T-helper 17 cell (primary cell): ENCODE measurements at regions not wholly inside any gene's neighbourhood (a gene's known extent, or its start where the extent isn't known, plus 50 kb on each side); places are given as distances from the start of the nearest gene placed in this dataset.
"Not testable (repeated sequence)": the region's sequence is repeated elsewhere in the genome, so short reads cannot be mapped to it uniquely, and the experiment has no call there.

Source experiments
- ATAC-seq: fragments of 150-1000 bp; cut with Tn5 transposase; 2 replicates; pipeline ENCODE4 v1.10.0; 2021; ENCODE audit warnings: mild to moderate bottlenecking, moderate library complexity
- DNase-seq, 3 donors: peaks; one replicate each; pipeline versions ENCODE4 v3.0.0 to v3.0.0-alpha.2; 2020 to 2021
- H3K9me3 ChIP-seq: one replicate; pipeline ENCODE4 v1.7.0; 2013; ENCODE audit warnings: low read length, mild to moderate bottlenecking; ENCODE audit not compliant: control insufficient read depth, poor library complexity, severe bottlenecking
- H3K27ac Mint-ChIP-seq: one replicate; pipeline ENCODE4 v1.8.0; 2022; ENCODE audit warnings: mild to moderate bottlenecking, moderate library complexity, mixed read lengths
- H3K27me3 Mint-ChIP-seq: one replicate; pipeline ENCODE4 v1.8.0; 2022; ENCODE audit warnings: mixed read lengths
- H3K36me3 Mint-ChIP-seq: one replicate; pipeline ENCODE4 v1.8.0; 2022; ENCODE audit warnings: low read depth, mixed read lengths
- H3K4me1 Mint-ChIP-seq: one replicate; pipeline ENCODE4 v1.8.0; 2022; ENCODE audit warnings: mild to moderate bottlenecking, mixed read lengths
- H3K4me3 Mint-ChIP-seq: one replicate; pipeline ENCODE4 v1.8.0; 2022; ENCODE audit warnings: mild to moderate bottlenecking, moderate library complexity, mixed read lengths

- no peaks in the 10 kb centered on the region for H3K9me3 ChIP-seq
- Mint-ChIP-seq H3K27me3 (no peaks in the 10 kb centered on the region), H3K4me3 (no peak overlapping the region), H3K27ac (no peak overlapping the region), H3K4me1 (no peaks in the 10 kb centered on the region), H3K36me3 (no peaks in the 10 kb centered on the region)
- DNase-seq (no peak), ATAC-seq (no peak)
These were observed 619.0 kb downstream of the DOK5 start for GRCh38 chr20:55094353-55094861.

- DNase-seq (no peak), ATAC-seq (no peak)
- no peaks in the 10 kb centered on the region for H3K27me3 Mint-ChIP-seq
- no peak overlapping the region for H3K27ac Mint-ChIP-seq
- H3K4me1 Mint-ChIP-seq, result no peaks in the 10 kb centered on the region
- no peaks in the 10 kb centered on the region for H3K36me3 Mint-ChIP-seq
- H3K9me3 ChIP-seq, result no peaks in the 10 kb centered on the region
- no peak overlapping the region for H3K4me3 Mint-ChIP-seq
These were observed 614.9 kb downstream of the DOK5 start for GRCh38 chr20:55090286-55090685.

- no peaks in the 10 kb centered on the region for H3K4me1 Mint-ChIP-seq
- ATAC-seq (no peak), DNase-seq (no peak)
- H3K9me3 ChIP-seq, result no peaks in the 10 kb centered on the region
- H3K4me3 Mint-ChIP-seq, result no peak overlapping the region
- no peaks in the 10 kb centered on the region for H3K27me3 Mint-ChIP-seq
- no peaks in the 10 kb centered on the region for H3K36me3 Mint-ChIP-seq
- no peak overlapping the region for H3K27ac Mint-ChIP-seq
These were observed 611.0 kb downstream of the DOK5 start for GRCh38 chr20:55086421-55086820.

GRCh38 chr20:55079917-55080316 is 604.5 kb downstream of the DOK5 start:
- ATAC-seq, result no peak
- no peak overlapping the region for H3K27ac Mint-ChIP-seq
- no peaks in the 10 kb centered on the region for H3K36me3 Mint-ChIP-seq
- no peak overlapping the region for H3K4me3 Mint-ChIP-seq
- H3K4me1 Mint-ChIP-seq, result no peaks in the 10 kb centered on the region
- H3K9me3 ChIP-seq, result peaks cover 4% of the 10 kb centered on the region
- no peaks in the 10 kb centered on the region for H3K27me3 Mint-ChIP-seq
- no peak for DNase-seq

GRCh38 chr20:55074266-55074840 is 599.0 kb downstream of the DOK5 start:
- H3K27me3 Mint-ChIP-seq, H3K4me3 Mint-ChIP-seq, H3K4me1 Mint-ChIP-seq, DNase-seq, H3K9me3 ChIP-seq, H3K36me3 Mint-ChIP-seq, H3K27ac Mint-ChIP-seq, ATAC-seq: not testable (repeated sequence)

GRCh38 chr20:55070001-55070400 is 594.6 kb downstream of the DOK5 start:
- no peaks in the 10 kb centered on the region for H3K9me3 ChIP-seq
- Mint-ChIP-seq H3K27ac (no peak overlapping the region), H3K4me3 (no peak overlapping the region), H3K4me1 (no peaks in the 10 kb centered on the region), H3K36me3 (no peaks in the 10 kb centered on the region), H3K27me3 (no peaks in the 10 kb centered on the region)
- DNase-seq (no peak), ATAC-seq (no peak)

GRCh38 chr20:55067158-55067825 is 591.9 kb downstream of the DOK5 start:
- H3K9me3 ChIP-seq, result no peaks in the 10 kb centered on the region
- Mint-ChIP-seq H3K27me3 (no peaks in the 10 kb centered on the region), H3K4me1 (no peaks in the 10 kb centered on the region), H3K27ac (no peak overlapping the region), H3K4me3 (no peak overlapping the region), H3K36me3 (no peaks in the 10 kb centered on the region)
- ATAC-seq (no peak), DNase-seq (no peak)

GRCh38 chr20:55058938-55059337 is 583.5 kb downstream of the DOK5 start:
- Mint-ChIP-seq H3K4me1 (no peaks in the 10 kb centered on the region), H3K36me3 (no peaks in the 10 kb centered on the region), H3K27ac (no peak overlapping the region), H3K4me3 (no peak overlapping the region), H3K27me3 (no peaks in the 10 kb centered on the region)
- no peak for DNase-seq
- no peak for ATAC-seq
- H3K9me3 ChIP-seq, result no peaks in the 10 kb centered on the region

- ATAC-seq, result no peak
- H3K9me3 ChIP-seq, result no peaks in the 10 kb centered on the region
- Mint-ChIP-seq H3K27me3 (no peaks in the 10 kb centered on the region), H3K36me3 (no peaks in the 10 kb centered on the region), H3K27ac (no peak overlapping the region), H3K4me1 (no peaks in the 10 kb centered on the region), H3K4me3 (no peak overlapping the region)
- DNase-seq, result no peak
These were observed 582.5 kb downstream of the DOK5 start for GRCh38 chr20:55057779-55058415.

GRCh38 chr20:55054453-55054852 is 579.1 kb downstream of the DOK5 start:
- Mint-ChIP-seq H3K36me3 (no peaks in the 10 kb centered on the region), H3K27ac (no peak overlapping the region), H3K27me3 (no peaks in the 10 kb centered on the region), H3K4me1 (no peaks in the 10 kb centered on the region), H3K4me3 (no peak overlapping the region)
- DNase-seq (no peak), ATAC-seq (no peak)
- no peaks in the 10 kb centered on the region for H3K9me3 ChIP-seq

- no peak for DNase-seq
- H3K27ac Mint-ChIP-seq, result no peak overlapping the region
- ATAC-seq, result no peak
- no peaks in the 10 kb centered on the region for H3K4me1 Mint-ChIP-seq
- no peaks in the 10 kb centered on the region for H3K36me3 Mint-ChIP-seq
- no peaks in the 10 kb centered on the region for H3K27me3 Mint-ChIP-seq
- no peak overlapping the region for H3K4me3 Mint-ChIP-seq
- no peaks in the 10 kb centered on the region for H3K9me3 ChIP-seq
These were observed 578.0 kb downstream of the DOK5 start for GRCh38 chr20:55053389-55053788.

GRCh38 chr20:55052459-55052858 is 577.1 kb downstream of the DOK5 start:
- Mint-ChIP-seq H3K36me3 (no peaks in the 10 kb centered on the region), H3K4me1 (no peaks in the 10 kb centered on the region), H3K4me3 (no peak overlapping the region), H3K27me3 (no peaks in the 10 kb centered on the region), H3K27ac (no peak overlapping the region)
- ATAC-seq, result no peak
- no peaks in the 10 kb centered on the region for H3K9me3 ChIP-seq
- no peak for DNase-seq

- no peak for ATAC-seq
- Mint-ChIP-seq H3K27me3 (no peaks in the 10 kb centered on the region), H3K36me3 (no peaks in the 10 kb centered on the region), H3K27ac (no peak overlapping the region), H3K4me3 (no peak overlapping the region), H3K4me1 (no peaks in the 10 kb centered on the region)
- no peak for DNase-seq
- H3K9me3 ChIP-seq, result no peaks in the 10 kb centered on the region
These were observed 563.3 kb downstream of the DOK5 start for GRCh38 chr20:55038684-55039083.

GRCh38 chr20:55031971-55032370 is 556.6 kb downstream of the DOK5 start:
- no peaks in the 10 kb centered on the region for H3K4me1 Mint-ChIP-seq
- ATAC-seq (no peak), DNase-seq (no peak)
- no peaks in the 10 kb centered on the region for H3K27me3 Mint-ChIP-seq
- H3K9me3 ChIP-seq, result peaks cover 2% of the 10 kb centered on the region
- no peak overlapping the region for H3K27ac Mint-ChIP-seq
- no peaks in the 10 kb centered on the region for H3K36me3 Mint-ChIP-seq
- H3K4me3 Mint-ChIP-seq, result no peak overlapping the region
